Trophoblast cell (in vitro differentiated cells and primary cell): ENCODE measurements at regions not wholly inside any gene's neighbourhood (a gene's known extent, or its start where the extent isn't known, plus 50 kb on each side); places are given as distances from the start of the nearest gene placed in this dataset.

Experiments used
- DNase-seq, 2 donors: peaks; one replicate each; pipeline ENCODE4 v3.0.0-alpha.2; 2016
- H2AFZ ChIP-seq: 2 replicates; pipeline ENCODE4 v1.6.1; 2013; ENCODE audit warnings: low read length, moderate library complexity, mild to moderate bottlenecking; ENCODE audit not compliant: insufficient read depth, poor library complexity
- H2AK5ac ChIP-seq: 2 replicates; pipeline ENCODE4 v1.6.1; 2013; ENCODE audit warnings: mild to moderate bottlenecking, low read length
- H2BK120ac ChIP-seq: 2 replicates; pipeline ENCODE4 v1.6.1; 2013; ENCODE audit warnings: low read length, mild to moderate bottlenecking, moderate library complexity; ENCODE audit not compliant: insufficient read depth, poor library complexity
- H2BK12ac ChIP-seq: 2 replicates; pipeline ENCODE4 v1.6.1; 2013; ENCODE audit warnings: mild to moderate bottlenecking, low read length, moderate library complexity
- H2BK5ac ChIP-seq: 2 replicates; pipeline ENCODE4 v1.6.1; 2013; ENCODE audit warnings: low read length, low read depth, moderate library complexity, mild to moderate bottlenecking; ENCODE audit not compliant: poor library complexity
- H3K14ac ChIP-seq: 2 replicates; pipeline ENCODE4 v1.6.1; 2013; ENCODE audit warnings: mild to moderate bottlenecking, low read length
- H3K18ac ChIP-seq: 2 replicates; pipeline ENCODE4 v1.6.1; 2013; ENCODE audit warnings: mild to moderate bottlenecking, low read length
- H3K23ac ChIP-seq: 2 replicates; pipeline ENCODE4 v1.6.1; 2013; ENCODE audit warnings: low read length
- H3K27ac ChIP-seq: 2 replicates; pipeline ENCODE4 v1.5.1; 2013; ENCODE audit warnings: low read depth, mild to moderate bottlenecking, inconsistent platforms, low read length, moderate library complexity
- H3K27me3 ChIP-seq: 2 replicates; pipeline ENCODE4 v1.6.1; 2013; ENCODE audit warnings: inconsistent platforms, mild to moderate bottlenecking, low read length, moderate library complexity; ENCODE audit not compliant: insufficient read depth
- H3K36me3 ChIP-seq, 2 experiments: 1 replicate in 1 of 2; 2 replicates in 1 of 2; pipeline ENCODE4 v1.6.1; 2013; ENCODE audit warnings: low read length in 2 of 2, mild to moderate bottlenecking in 2 of 2, moderate library complexity in 1 of 2; ENCODE audit not compliant: insufficient read depth in 2 of 2, control insufficient read depth in 1 of 2
- H3K4ac ChIP-seq: 2 replicates; pipeline ENCODE4 v1.6.1; 2013; ENCODE audit warnings: low read depth, mild to moderate bottlenecking, low read length, moderate library complexity
- H3K4me1 ChIP-seq, 2 experiments: 1 replicate in 1 of 2; 2 replicates in 1 of 2; pipeline ENCODE4 v1.6.1; 2013; ENCODE audit warnings: low read length in 2 of 2, mild to moderate bottlenecking in 2 of 2, moderate library complexity in 1 of 2; ENCODE audit not compliant: insufficient read depth in 2 of 2, control insufficient read depth in 1 of 2
- H3K4me2 ChIP-seq: 2 replicates; pipeline ENCODE4 v1.6.1; 2013; ENCODE audit warnings: inconsistent platforms, mild to moderate bottlenecking, low read length, moderate library complexity
- H3K4me3 ChIP-seq: 2 replicates; pipeline ENCODE4 v1.5.1; 2013; ENCODE audit warnings: mild to moderate bottlenecking, low read depth, low read length, inconsistent platforms
- H3K79me1 ChIP-seq: one replicate; pipeline ENCODE4 v1.6.1; 2013; ENCODE audit warnings: low read length
- H3K79me2 ChIP-seq: 2 replicates; pipeline ENCODE4 v1.6.1; 2013; ENCODE audit warnings: low read length, mild to moderate bottlenecking; ENCODE audit not compliant: control insufficient read depth, insufficient read depth, poor library complexity
- H3K9ac ChIP-seq: 2 replicates; pipeline ENCODE4 v1.6.1; 2013; ENCODE audit warnings: mild to moderate bottlenecking, low read length
- H3K9me3 ChIP-seq: 2 replicates; pipeline ENCODE4 v1.6.1; 2013; ENCODE audit warnings: low read depth, mild to moderate bottlenecking, control low read depth, inconsistent platforms, low read length; ENCODE audit not compliant: insufficient read depth
- H4K12ac ChIP-seq: 2 replicates; pipeline ENCODE4 v1.6.1; 2013; ENCODE audit warnings: low read depth, mild to moderate bottlenecking, low read length, moderate library complexity
- H4K8ac ChIP-seq: 2 replicates; pipeline ENCODE4 v1.6.1; 2013; ENCODE audit warnings: low read depth, mild to moderate bottlenecking, low read length, moderate library complexity
- H4K91ac ChIP-seq: one replicate; pipeline ENCODE4 v1.6.1; 2013; ENCODE audit warnings: low read depth, mild to moderate bottlenecking, low read length, moderate library complexity
- WGBS: extraction: QIAGEN DNeasy Blood & Tissue Kit; methylation state at CpG from one replicate; pipeline ENCODE4 v1.1.7; 2013; ENCODE audit warnings: missing lambda C conversion rate; ENCODE audit not compliant: insufficient read length, insufficient coverage; ENCODE audit errors: extremely low coverage; 5-methylcytosine and 5-hydroxymethylcytosine counted together

GRCh38 chr1:182118851-182119250 lies 57.3 kb upstream of the ZNF648 start:
- Histone ChIP-seq H2BK5ac (no peak overlapping the region), H4K12ac (no peak overlapping the region), H2BK12ac (no peak overlapping the region), H3K36me3 (no peaks in the 10 kb centered on the region), H3K9me3 (no peaks in the 10 kb centered on the region), H3K14ac (no peak overlapping the region), H4K8ac (no peak overlapping the region), H3K4me1 (peaks cover 6 to 11% of the 10 kb centered on the region in 2 experiments), H3K23ac (no peak overlapping the region), H2AK5ac (no peak overlapping the region), H3K27ac (no peak overlapping the region), H2BK120ac (no peak overlapping the region), H3K4me3 (no peak overlapping the region), H4K91ac (no peak overlapping the region), H3K79me1 (peaks cover 1% of the 10 kb centered on the region), H3K27me3 (no peaks in the 10 kb centered on the region), H3K4me2 (no peak overlapping the region), H3K79me2 (no peaks in the 10 kb centered on the region), H3K18ac (no peak overlapping the region), H2AFZ (no peak overlapping the region), H3K4ac (no peak overlapping the region), H3K9ac (no peak overlapping the region)
- DNase-seq, result no peak

GRCh38 chr1:182114627-182115023 lies 53.1 kb upstream of the ZNF648 start:
- Histone ChIP-seq H2AK5ac (no peak overlapping the region), H3K9me3 (no peaks in the 10 kb centered on the region), H2AFZ (no peak overlapping the region), H3K79me2 (no peaks in the 10 kb centered on the region), H2BK12ac (no peak overlapping the region), H3K4me3 (no peak overlapping the region), H3K4me2 (no peak overlapping the region), H3K4me1 (peaks cover 0 to 3% of the 10 kb centered on the region in 2 experiments), H3K14ac (no peak overlapping the region), H2BK120ac (no peak overlapping the region), H3K36me3 (no peaks in the 10 kb centered on the region), H3K27me3 (no peaks in the 10 kb centered on the region), H3K79me1 (peaks cover 1% of the 10 kb centered on the region), H3K18ac (no peak overlapping the region), H3K9ac (no peak overlapping the region), H4K12ac (no peak overlapping the region), H4K8ac (no peak overlapping the region), H3K27ac (no peak overlapping the region), H2BK5ac (no peak overlapping the region), H4K91ac (no peak overlapping the region), H3K23ac (no peak overlapping the region), H3K4ac (no peak overlapping the region)
- DNase-seq, result no peak
- WGBS, result no CpG with 5 or more reads among the region's 9 CpGs

GRCh38 chr1:182113879-182114626 lies 52.5 kb upstream of the ZNF648 start:
- H3K4ac ChIP-seq, result no peak overlapping the region
- no peak overlapping the region for H4K12ac ChIP-seq
- H4K91ac ChIP-seq, result no peak overlapping the region
- no peaks in the 10 kb centered on the region for H3K27me3 ChIP-seq
- H3K4me1 ChIP-seq, result no peaks in the 10 kb centered on the region
- H2BK12ac ChIP-seq, result peak overlapping the region; percentile 5
- no peaks in the 10 kb centered on the region for H3K9me3 ChIP-seq
- no peak overlapping the region for H2AK5ac ChIP-seq
- no peak overlapping the region for H2BK5ac ChIP-seq
- H3K14ac ChIP-seq, result no peak overlapping the region
- no peak overlapping the region for H3K4me3 ChIP-seq
- no CpG with 5 or more reads among the region's 9 CpGs for WGBS
- no peak overlapping the region for H2BK120ac ChIP-seq
- no peaks in the 10 kb centered on the region for H3K79me2 ChIP-seq
- H2AFZ ChIP-seq, result no peak overlapping the region
- no peak overlapping the region for H3K23ac ChIP-seq
- H3K36me3 ChIP-seq, result no peaks in the 10 kb centered on the region
- H3K9ac ChIP-seq, result no peak overlapping the region
- no peak overlapping the region for H3K4me2 ChIP-seq
- H3K18ac ChIP-seq, result no peak overlapping the region
- no peak overlapping the region for H3K27ac ChIP-seq
- H4K8ac ChIP-seq, result no peak overlapping the region
- DNase-seq, result no peak
- peaks cover 1% of the 10 kb centered on the region for H3K79me1 ChIP-seq

GRCh38 chr1:182111496-182111895 lies 50.0 kb upstream of the ZNF648 start:
- no peak for DNase-seq
- H2AK5ac ChIP-seq, result no peak overlapping the region
- H2BK5ac ChIP-seq, result no peak overlapping the region
- H3K4ac ChIP-seq, result no peak overlapping the region
- H3K4me1 ChIP-seq, result peaks cover 0 to 1% of the 10 kb centered on the region in 2 experiments
- no peak overlapping the region for H2BK12ac ChIP-seq
- WGBS, result no CpG with 5 or more reads among the region's 5 CpGs
- H3K9ac ChIP-seq, result no peak overlapping the region
- no peak overlapping the region for H4K91ac ChIP-seq
- no peak overlapping the region for H2BK120ac ChIP-seq
- no peak overlapping the region for H4K12ac ChIP-seq
- no peak overlapping the region for H2AFZ ChIP-seq
- no peaks in the 10 kb centered on the region for H3K79me2 ChIP-seq
- H3K14ac ChIP-seq, result no peak overlapping the region
- no peak overlapping the region for H3K4me2 ChIP-seq
- no peak overlapping the region for H3K18ac ChIP-seq
- H3K23ac ChIP-seq, result no peak overlapping the region
- no peak overlapping the region for H4K8ac ChIP-seq
- no peaks in the 10 kb centered on the region for H3K27me3 ChIP-seq
- no peak overlapping the region for H3K27ac ChIP-seq
- no peaks in the 10 kb centered on the region for H3K36me3 ChIP-seq
- no peaks in the 10 kb centered on the region for H3K9me3 ChIP-seq
- no peak overlapping the region for H3K4me3 ChIP-seq
- H3K79me1 ChIP-seq, result no peaks in the 10 kb centered on the region
